ENCODE measurements at regions not wholly inside any gene's neighbourhood (a gene's known extent, or its start where the extent isn't known, plus 50 kb on each side); places are given as distances from the start of the nearest gene placed in this dataset.

- POLR2A ChIA-PET, result no interaction called here
- no TSS peak for BruUV-seq (replicated peaks)
Measured at GRCh38 chr5:105563842-105564241, 2001.3 kb upstream of the NUDT12 start.

GRCh38 chr5:105554568-105555169 is 1992.1 kb upstream of the NUDT12 start:
- no peak for DNase-seq (ENCODE audit: low spot score)
- Histone ChIP-seq H3K36me3 (ENCODE audit: insufficient read depth, low read length) (no peaks in the 10 kb centered on the region), H3K4me2 (ENCODE audit: low read length) (no peak overlapping the region), H3K4me3 (ENCODE audit: low read depth, low read length, poor library complexity, severe bottlenecking) (no peak overlapping the region), H3K9me3 (ENCODE audit: low read length) (no peaks in the 10 kb centered on the region), H3K79me2 (ENCODE audit: insufficient read depth, low read depth, low read length) (no peaks in the 10 kb centered on the region), H3K9me2 (ENCODE audit: insufficient read depth, low read length) (no peaks in the 10 kb centered on the region), H2AFZ (ENCODE audit: low read length) (no peak overlapping the region), H3K27ac (ENCODE audit: low read depth, low read length, poor library complexity, severe bottlenecking) (no peak overlapping the region), H4K20me1 (ENCODE audit: insufficient read depth, low read length) (no peaks in the 10 kb centered on the region), H3K4me1 (ENCODE audit: insufficient read depth, low read length, poor library complexity, severe bottlenecking) (no peaks in the 10 kb centered on the region)
- CTCF ChIA-PET (ENCODE audit: unreplicated experiment), result no interaction called here
- POLR2A ChIA-PET, result no interaction called here
- no TSS peak for BruUV-seq (replicated peaks)
- TF ChIP-seq EZH2phosphoT487 (IDR thresholded peaks at IDR 0.05; ENCODE audit: borderline replicate concordance, low read depth, low read length), result no peak
- no peak for TF ChIP-seq CTCF (conservative IDR thresholded peaks at IDR 0.05; ENCODE audit: low read length)
- intact Hi-C loops (cut with micrococcal nuclease; ENCODE audit: unreplicated experiment), result no loop called here

More at GRCh38 chr5:105563842-105564241, 2001.3 kb upstream of the NUDT12 start:
- H3K27ac ChIP-seq (ENCODE audit: low read depth, low read length, poor library complexity, severe bottlenecking), result no peak overlapping the region
- no peak overlapping the region for H3K4me3 ChIP-seq (ENCODE audit: low read depth, low read length, poor library complexity, severe bottlenecking)
- H4K20me1 ChIP-seq (ENCODE audit: insufficient read depth, low read length), result no peaks in the 10 kb centered on the region
- H3K4me1 ChIP-seq (ENCODE audit: insufficient read depth, low read length, poor library complexity, severe bottlenecking), result no peaks in the 10 kb centered on the region
- no peak overlapping the region for H3K4me2 ChIP-seq (ENCODE audit: low read length)
- no peak overlapping the region for H2AFZ ChIP-seq (ENCODE audit: low read length)
- no peaks in the 10 kb centered on the region for H3K36me3 ChIP-seq (ENCODE audit: insufficient read depth, low read length)
- intact Hi-C loops (cut with micrococcal nuclease; ENCODE audit: unreplicated experiment), result no loop called here
- TF ChIP-seq CTCF (conservative IDR thresholded peaks at IDR 0.05; ENCODE audit: low read length) (no peak), EZH2phosphoT487 (IDR thresholded peaks at IDR 0.05; ENCODE audit: borderline replicate concordance, low read depth, low read length) (no peak)
- CTCF ChIA-PET (ENCODE audit: unreplicated experiment), result no interaction called here
- H3K9me3 ChIP-seq (ENCODE audit: low read length), result no peaks in the 10 kb centered on the region
- no peaks in the 10 kb centered on the region for H3K9me2 ChIP-seq (ENCODE audit: insufficient read depth, low read length)
- DNase-seq (ENCODE audit: low spot score), result no peak
- no peaks in the 10 kb centered on the region for H3K79me2 ChIP-seq (ENCODE audit: insufficient read depth, low read depth, low read length)

- POLR2A ChIA-PET, result interaction anchor here (1.4 kb wide), 1 partner anchor 10 kb away, joined by 3 read pairs; no protein-coding TSS in a partner anchor
- Histone ChIP-seq H3K4me1 (ENCODE audit: insufficient read depth, low read length, poor library complexity, severe bottlenecking) (no peaks in the 10 kb centered on the region), H4K20me1 (ENCODE audit: insufficient read depth, low read length) (no peaks in the 10 kb centered on the region), H3K27ac (ENCODE audit: low read depth, low read length, poor library complexity, severe bottlenecking) (no peak overlapping the region), H3K36me3 (ENCODE audit: insufficient read depth, low read length) (no peaks in the 10 kb centered on the region), H3K9me2 (ENCODE audit: insufficient read depth, low read length) (no peaks in the 10 kb centered on the region), H2AFZ (ENCODE audit: low read length) (no peak overlapping the region), H3K79me2 (ENCODE audit: insufficient read depth, low read depth, low read length) (no peaks in the 10 kb centered on the region), H3K4me3 (ENCODE audit: low read depth, low read length, poor library complexity, severe bottlenecking) (no peak overlapping the region), H3K4me2 (ENCODE audit: low read length) (no peak overlapping the region), H3K9me3 (ENCODE audit: low read length) (no peaks in the 10 kb centered on the region)
- CTCF ChIA-PET (ENCODE audit: unreplicated experiment), result no interaction called here
- no TSS peak for BruUV-seq (replicated peaks)
- no peak for DNase-seq (ENCODE audit: low spot score)
- TF ChIP-seq EZH2phosphoT487 (IDR thresholded peaks at IDR 0.05; ENCODE audit: borderline replicate concordance, low read depth, low read length) (no peak), CTCF (conservative IDR thresholded peaks at IDR 0.05; ENCODE audit: low read length) (no peak)
- intact Hi-C loops (cut with micrococcal nuclease; ENCODE audit: unreplicated experiment), result no loop called here
Measured at GRCh38 chr5:105544300-105544699, 1981.7 kb upstream of the NUDT12 start.
